Thyroid gland (tissue), 4 donors: ENCODE measurements at regions not wholly inside any gene's neighbourhood (a gene's known extent, or its start where the extent isn't known, plus 50 kb on each side); places are given as distances from the start of the nearest gene placed in this dataset.
A peak's percentile ranks its signal among the peaks of the same experiment; 100 is the strongest.

ENCODE experiments used
- DNase-seq, 2 donors: peaks; one replicate each; pipeline ENCODE4 v3.0.0-alpha.2; 2019
- H3K27ac ChIP-seq, 3 donors: fragments of 200-600 bp; sonication (generic); 1 replicate in 2 of 3; 2 replicates in 1 of 3; pipeline ENCODE4 v1.5.1; 2016 to 2019; ENCODE audit warnings: mild to moderate bottlenecking in 1 of 3, moderate library complexity in 1 of 3
- H3K27me3 ChIP-seq: fragments of 200-600 bp; sonication (generic); one replicate; pipeline ENCODE4 v1.5.1; 2019
- H3K36me3 ChIP-seq, 2 donors: fragments of 200-600 bp; sonication (generic); one replicate each; pipeline ENCODE4 v1.5.1; 2016 to 2019
- H3K4me1 ChIP-seq, 2 donors: fragments of 200-600 bp; sonication (generic); one replicate each; pipeline ENCODE4 v1.5.1; 2017 to 2019
- H3K4me3 ChIP-seq, 3 donors: fragments of 200-600 bp; sonication (generic); replicated peaks in 1 of 3; 1 replicate in 2 of 3; 2 replicates in 1 of 3; pipeline ENCODE4 v1.5.1; 2016; ENCODE audit warnings: mild to moderate bottlenecking in 1 of 3
- H3K9me3 ChIP-seq: fragments of 200-600 bp; sonication (generic); one replicate; pipeline ENCODE4 v1.5.1; 2017
- CTCF ChIP-seq, 6 experiments: fragments of 200-600 bp in 3 of 6; fragments of 450-650 bp in 3 of 6; sonication (generic) in 3 of 6; IDR thresholded peaks; one replicate each; pipeline ENCODE4 v1.5.1; 2016 to 2019; ENCODE audit warnings: antibody characterized with exemption in 6 of 6, mild to moderate bottlenecking in 2 of 6, inconsistent platforms in 1 of 6, moderate library complexity in 1 of 6
- POLR2A ChIP-seq, 2 donors: fragments of 450-650 bp; IDR thresholded peaks; one replicate each; pipeline ENCODE4 v1.6.1; 2017; ENCODE audit warnings: antibody characterized with exemption in 2 of 2, mild to moderate bottlenecking in 2 of 2, moderate library complexity in 1 of 2
- WGBS, 2 donors: methylation state at CpG; one replicate each; pipeline ENCODE4 v1.1.5; 2017; 5-methylcytosine and 5-hydroxymethylcytosine counted together
- intact Hi-C: fragments of 100-400 bp; cut with DNase I; formaldehyde crosslinking; loops from one replicate; pipeline ENCODE4 v1.15.1; 2023

GRCh38 chr6:148169706-148170105, 172.9 kb upstream of the SASH1 start:
- Histone ChIP-seq H3K36me3 (no peaks in the 10 kb centered on the region), H3K27me3 (no peaks in the 10 kb centered on the region), H3K4me1 (no peaks in the 10 kb centered on the region), H3K27ac (no peak overlapping the region), H3K4me3 (no peak overlapping the region), H3K9me3 (no peaks in the 10 kb centered on the region)
- WGBS, 2 donors = 90 to 93% methylated on average over 8 of the region's 8 CpGs
- intact Hi-C loops = loop anchor here (5.0 kb wide), 1 partner anchor 662 kb away; the partner anchor contains the start of gene SAMD5
- no peak for TF ChIP-seq CTCF (IDR thresholded peaks at IDR 0.05)
- TF ChIP-seq POLR2A (IDR thresholded peaks at IDR 0.05) = no peak
- no peak for DNase-seq

- no peak overlapping the region for H3K4me3 ChIP-seq
- 91 to 96% methylated on average over 1 of the region's 1 CpG for WGBS, 2 donors
- DNase-seq = no peak
- H3K27ac ChIP-seq = no peak overlapping the region
- no peaks in the 10 kb centered on the region for H3K27me3 ChIP-seq
- no peaks in the 10 kb centered on the region for H3K4me1 ChIP-seq
- TF ChIP-seq CTCF (IDR thresholded peaks at IDR 0.05) (no peak), POLR2A (IDR thresholded peaks at IDR 0.05) (no peak)
- intact Hi-C loops = no loop called here
- no peaks in the 10 kb centered on the region for H3K9me3 ChIP-seq
- no peaks in the 10 kb centered on the region for H3K36me3 ChIP-seq
Observed at GRCh38 chr6:148170286-148170685, 172.4 kb upstream of the SASH1 start.

- no peak for TF ChIP-seq CTCF (IDR thresholded peaks at IDR 0.05)
- TF ChIP-seq POLR2A (IDR thresholded peaks at IDR 0.05) = no peak
- H3K36me3 ChIP-seq = no peaks in the 10 kb centered on the region
- peaks cover 0 to 4% of the 10 kb centered on the region in 2 donors for H3K4me1 ChIP-seq
- intact Hi-C loops = no loop called here
- no peak overlapping the region for H3K4me3 ChIP-seq
- no peak for DNase-seq
- H3K9me3 ChIP-seq = no peaks in the 10 kb centered on the region
- H3K27me3 ChIP-seq = no peaks in the 10 kb centered on the region
- 95 to 97% methylated on average over 1 of the region's 1 CpG for WGBS, 2 donors
- no peak overlapping the region for H3K27ac ChIP-seq
Observed at GRCh38 chr6:148173548-148173947, 169.1 kb upstream of the SASH1 start.

- no peak for DNase-seq
- Histone ChIP-seq H3K27ac (no peak overlapping the region), H3K27me3 (no peaks in the 10 kb centered on the region), H3K9me3 (no peaks in the 10 kb centered on the region), H3K4me3 (no peak overlapping the region), H3K36me3 (no peaks in the 10 kb centered on the region), H3K4me1 (peaks cover 0 to 14% of the 10 kb centered on the region in 2 donors)
- no peak for TF ChIP-seq POLR2A (IDR thresholded peaks at IDR 0.05)
- no peak for TF ChIP-seq CTCF (IDR thresholded peaks at IDR 0.05)
- WGBS, 2 donors = 90 to 92% methylated on average over 8 of the region's 8 CpGs
- intact Hi-C loops = loop anchor here (5.0 kb wide), 2 partner anchors 77 to 292 kb away; no protein-coding TSS in a partner anchor
Observed at GRCh38 chr6:148175550-148176188, 167.0 kb upstream of the SASH1 start.

GRCh38 chr6:148177589-148178233, 164.9 kb upstream of the SASH1 start:
- DNase-seq = peak; percentile 74 to 81
- intact Hi-C loops = loop anchor here (5.0 kb wide), 2 partner anchors 75 to 290 kb away; no protein-coding TSS in a partner anchor
- Histone ChIP-seq H3K4me1 (peaks cover 0 to 14% of the 10 kb centered on the region in 2 donors), H3K36me3 (no peaks in the 10 kb centered on the region), H3K27ac (peak overlapping the region in 1 of 3 donors; percentile 1), H3K4me3 (no peak overlapping the region), H3K9me3 (no peaks in the 10 kb centered on the region), H3K27me3 (no peaks in the 10 kb centered on the region)
- whole genome bisulfite sequencing, 2 donors = 65 to 68% methylated on average over 10 of the region's 10 CpGs
- TF ChIP-seq POLR2A (IDR thresholded peaks at IDR 0.05) (no peak), CTCF (IDR thresholded peaks at IDR 0.05) (peak; percentile 77 to 93 (median 79))
